Activated CD8-positive, alpha-beta memory T cell treated with anti-CD3 and anti-CD28 coated beads, Interleukin-2, amount 50 U/mL, for 1 hour (primary cell): ENCODE measurements at regions not wholly inside any gene's neighbourhood (a gene's known extent, or its start where the extent isn't known, plus 50 kb on each side); places are given as distances from the start of the nearest gene placed in this dataset.
"Not testable (repeated sequence)": the region's sequence is repeated elsewhere in the genome, so short reads cannot be mapped to it uniquely, and the experiment has no call there.

Experiments used
- DNase-seq: peaks from one replicate; pipeline ENCODE4 v3.0.0-alpha.2; 2020; ENCODE audit errors: extremely low read depth

DNA sequence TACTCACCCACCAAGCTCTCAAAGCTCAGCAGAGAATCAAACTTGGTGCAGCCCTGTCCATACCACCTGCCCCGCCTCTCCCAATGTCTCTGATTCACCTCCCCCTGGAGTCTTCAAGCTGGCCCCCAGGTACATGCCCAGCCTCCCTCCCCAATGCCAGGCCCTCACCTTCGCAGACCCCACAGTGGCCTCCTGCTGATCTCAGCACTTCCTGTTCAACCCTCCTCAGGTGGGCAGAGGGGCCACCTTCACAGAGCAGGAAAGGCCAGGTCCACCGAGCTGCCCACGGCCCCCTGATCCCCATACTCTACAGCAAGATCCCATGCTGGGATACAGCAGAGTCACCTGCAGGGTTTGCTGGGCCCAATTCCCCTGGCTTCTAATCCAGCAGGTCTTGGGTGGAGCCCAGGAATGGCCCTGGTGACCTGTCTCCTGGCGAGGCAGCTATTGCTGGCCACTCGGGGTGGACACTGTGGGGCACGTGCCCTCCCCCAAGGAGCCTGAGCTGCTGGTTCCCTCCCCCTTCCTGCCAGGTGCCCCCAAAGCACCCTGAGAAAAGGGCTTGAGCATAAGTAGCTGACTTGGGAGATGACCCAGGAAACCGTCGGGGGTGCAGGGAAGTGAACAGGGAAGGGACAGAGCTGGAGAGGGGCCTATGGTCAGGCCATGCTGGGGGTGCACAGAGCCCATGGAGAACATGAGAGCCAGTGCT lies 150.7 kb downstream of the BRD1 start:
- DNase-seq: no peak

DNA sequence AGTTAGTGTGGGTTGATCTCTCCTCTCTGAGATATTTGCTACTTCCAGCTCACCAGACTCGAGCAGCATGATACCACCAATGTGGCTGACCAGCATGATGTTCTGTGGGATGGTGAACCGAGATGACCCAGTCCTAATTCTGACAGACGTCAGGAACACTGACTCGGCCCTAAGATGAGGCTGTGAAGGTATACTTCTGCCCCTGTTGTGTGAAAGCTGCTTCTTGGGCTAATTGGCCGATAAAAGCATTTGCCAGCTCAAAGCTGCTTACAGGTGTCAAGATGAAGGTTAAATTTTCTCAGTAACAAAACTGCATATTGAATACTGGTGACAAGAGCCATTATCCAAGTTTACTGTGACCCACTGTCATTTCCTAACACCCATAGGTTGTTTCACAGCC lies 151.4 kb downstream of the BRD1 start:
- no peak for DNase-seq

DNA sequence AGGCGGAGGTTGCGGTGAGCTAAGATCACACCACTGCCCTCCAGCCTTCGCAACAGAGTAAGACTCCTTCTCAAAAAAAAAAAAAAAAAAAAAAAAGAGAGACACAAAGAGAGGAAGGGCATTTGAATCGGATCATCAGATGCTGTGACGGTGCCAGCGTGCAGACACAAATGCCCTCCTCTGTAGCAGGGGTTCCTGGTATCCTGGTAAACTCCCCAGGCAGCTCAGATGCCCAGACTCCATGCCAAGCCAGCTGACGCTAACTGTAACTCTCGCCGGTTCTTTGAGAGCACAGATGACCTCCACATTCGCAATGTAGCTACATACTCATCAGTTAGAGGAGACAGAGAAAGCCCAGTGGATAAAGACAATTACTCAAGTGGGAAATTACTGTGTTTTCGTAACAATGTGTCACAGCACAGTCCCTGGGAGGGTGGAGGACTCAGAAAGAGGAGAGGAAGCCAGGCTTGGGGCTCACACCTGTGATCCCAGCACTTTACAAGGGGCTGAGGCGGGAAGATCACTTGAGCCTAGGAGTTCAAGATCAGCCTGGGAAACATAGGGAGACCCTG lies 153.1 kb downstream of the BRD1 start:
- no peak for DNase-seq

DNA sequence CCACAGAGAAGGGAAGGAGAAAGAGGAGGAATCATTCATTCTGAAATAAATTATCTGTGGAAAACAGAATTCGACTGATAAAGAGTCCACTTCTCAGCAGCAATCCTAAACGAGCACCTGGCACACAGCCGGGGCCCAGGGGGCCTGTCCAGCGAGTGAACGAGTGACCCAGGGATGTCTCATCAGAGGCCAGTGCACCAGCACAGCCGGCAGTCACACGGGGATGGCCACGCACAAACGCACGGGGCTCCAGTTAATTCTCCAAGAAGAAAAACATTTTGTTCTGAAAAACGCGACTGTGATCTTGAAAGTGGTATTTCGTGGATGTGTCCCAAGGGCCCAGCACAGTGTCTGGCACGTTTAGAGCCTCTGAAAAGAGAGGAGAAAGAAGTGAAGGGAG lies 154.6 kb downstream of the BRD1 start:
- DNase-seq: no peak

DNA sequence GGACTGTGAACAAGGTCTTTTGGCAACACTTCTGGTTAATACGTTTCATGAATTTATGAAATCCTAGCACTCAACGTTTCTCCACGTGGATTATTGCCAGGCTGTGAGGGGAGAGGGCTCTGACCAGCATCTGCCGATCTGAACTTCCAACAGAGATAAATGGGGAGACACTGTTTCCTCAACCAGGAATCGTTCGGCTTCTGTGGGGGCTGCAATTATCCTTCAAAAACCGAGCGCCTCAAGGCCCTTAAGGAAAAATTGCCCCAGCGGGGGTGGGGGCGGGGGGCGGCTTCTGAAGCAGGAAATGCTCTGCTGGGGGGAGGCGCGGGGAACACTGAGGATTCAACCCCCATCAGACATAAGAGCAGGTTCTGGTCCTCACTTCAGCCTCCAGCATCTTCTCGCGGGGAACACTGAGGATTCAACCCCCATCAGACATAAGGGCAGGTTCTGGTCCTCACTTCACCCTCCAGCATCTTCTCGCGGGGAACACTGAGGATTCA lies 155.6 kb downstream of the BRD1 start:
- DNase-seq: no peak

DNA sequence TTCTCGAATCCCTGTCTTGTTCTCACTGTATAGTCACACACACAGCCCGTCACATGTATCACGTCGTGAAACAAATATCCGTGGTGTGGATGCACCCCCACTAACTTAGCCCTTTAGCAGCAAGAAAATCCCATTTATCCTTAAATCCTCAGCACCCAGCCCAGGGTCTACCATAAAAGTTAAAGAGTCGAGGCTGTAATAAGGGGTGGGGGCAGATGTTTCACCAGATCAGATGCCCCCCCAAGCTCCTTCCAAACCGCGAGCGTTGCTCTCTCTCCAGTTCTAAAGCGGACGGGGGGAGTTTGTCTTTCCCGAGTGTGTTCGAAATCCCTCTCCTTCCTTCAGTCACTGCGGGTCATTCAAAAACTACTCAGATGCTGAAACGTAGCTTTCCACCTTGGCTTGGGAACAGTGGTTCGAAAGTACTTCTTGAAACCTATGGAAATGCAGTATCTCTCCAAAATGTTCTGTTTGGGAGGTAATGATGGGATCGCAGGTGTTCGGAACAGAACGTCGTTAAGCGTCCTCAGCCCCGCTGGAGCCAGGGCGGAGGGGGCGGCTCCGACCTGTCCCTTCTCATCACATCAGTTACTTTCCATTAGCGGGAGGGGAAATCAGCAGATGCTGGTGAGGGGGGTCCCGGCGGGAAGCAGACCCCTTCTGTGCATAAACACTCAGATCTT lies 156.2 kb downstream of the BRD1 start:
- DNase-seq: no peak

DNA sequence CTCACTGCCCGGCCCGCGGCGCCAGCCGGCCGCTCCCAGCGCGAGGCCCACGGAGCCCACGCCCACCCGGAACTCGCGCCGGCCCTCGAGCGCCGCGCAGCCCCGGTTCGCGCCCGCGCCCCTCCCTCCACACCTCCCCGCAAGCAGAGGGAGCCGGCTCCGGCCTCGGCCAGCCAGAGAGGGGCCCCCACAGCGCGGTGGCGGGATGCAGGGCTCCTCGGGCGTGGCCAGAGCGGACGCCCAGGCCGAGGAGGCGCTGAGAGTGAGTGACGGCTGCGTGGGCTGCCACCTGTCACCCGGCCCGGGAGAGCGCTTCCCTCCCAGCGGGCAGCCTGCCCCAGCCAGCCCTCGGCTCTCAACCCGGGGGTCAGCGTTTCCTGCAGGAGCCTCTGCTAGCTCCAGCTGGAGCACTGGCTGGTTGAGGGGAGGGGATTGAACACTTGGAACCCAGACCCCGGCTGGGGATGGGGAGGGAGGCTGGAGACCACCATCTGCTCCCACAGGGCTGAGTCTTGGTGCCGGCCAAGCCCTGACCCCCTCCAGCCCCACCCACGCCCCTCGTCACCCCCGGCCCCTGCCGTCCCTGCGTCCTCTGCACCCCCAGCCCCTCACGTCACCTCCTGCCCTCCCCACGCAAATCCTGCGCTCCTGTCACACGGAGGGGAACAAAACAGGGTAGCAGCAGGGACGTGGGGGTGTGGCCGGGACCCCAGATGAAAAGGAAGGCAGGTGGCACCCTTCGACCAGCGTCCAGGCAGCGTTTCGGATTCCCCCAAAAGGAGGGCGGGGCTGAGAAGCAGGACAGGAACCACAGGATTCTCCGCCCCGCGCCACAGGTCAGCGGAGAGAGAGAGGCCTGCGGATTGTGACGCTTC lies 157.0 kb downstream of the BRD1 start:
- DNase-seq: no peak

DNA sequence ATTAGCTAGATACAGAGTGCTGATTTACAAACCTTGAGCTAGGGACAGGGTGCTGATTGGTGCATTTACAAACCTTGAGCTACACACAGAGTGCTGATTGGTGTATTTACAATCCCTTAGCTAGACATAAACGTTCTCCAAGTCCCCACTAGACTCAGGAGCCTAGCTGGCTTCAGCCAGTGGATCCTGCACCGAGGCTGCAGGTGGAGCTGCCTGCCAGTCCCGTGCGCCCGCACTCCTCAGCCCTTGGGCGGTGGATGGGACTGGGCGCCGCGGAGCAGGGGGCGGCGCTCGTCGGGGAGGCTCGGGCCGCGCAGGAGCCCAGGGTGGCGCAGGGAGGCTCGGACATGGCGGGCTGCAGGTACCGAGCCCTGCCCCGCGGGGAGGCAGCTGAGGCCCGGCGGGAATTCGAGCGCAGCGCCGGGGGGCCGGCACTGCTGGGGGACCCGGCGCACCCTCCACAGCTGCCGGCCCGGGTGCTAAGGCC lies 157.7 kb downstream of the BRD1 start:
- DNase-seq: not testable (repeated sequence)

DNA sequence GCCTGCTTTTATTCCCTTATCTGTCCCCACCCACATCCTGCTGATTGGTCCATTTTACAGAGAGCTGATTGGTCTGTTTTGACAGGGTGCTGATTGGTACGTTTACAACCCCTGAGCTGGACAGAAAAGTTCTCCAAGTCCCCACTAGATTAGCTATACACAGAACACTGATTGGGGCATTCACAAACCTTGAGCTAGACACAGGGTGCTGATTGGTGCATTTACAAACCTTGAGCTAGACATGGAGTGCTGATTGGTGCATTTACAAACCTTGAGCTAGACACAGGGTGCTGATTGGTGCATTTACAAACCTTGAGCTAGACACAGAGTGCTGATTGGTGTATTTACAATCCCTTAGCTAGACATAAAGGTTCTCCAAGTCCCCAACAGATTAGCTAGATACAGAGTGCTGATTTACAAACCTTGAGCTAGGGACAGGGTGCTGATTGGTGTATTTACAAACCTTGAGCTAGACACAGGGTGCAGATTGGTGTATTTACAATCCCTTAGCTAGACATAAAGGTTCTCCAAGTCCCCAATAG lies 158.2 kb downstream of the BRD1 start:
- not testable (repeated sequence) for DNase-seq

DNA sequence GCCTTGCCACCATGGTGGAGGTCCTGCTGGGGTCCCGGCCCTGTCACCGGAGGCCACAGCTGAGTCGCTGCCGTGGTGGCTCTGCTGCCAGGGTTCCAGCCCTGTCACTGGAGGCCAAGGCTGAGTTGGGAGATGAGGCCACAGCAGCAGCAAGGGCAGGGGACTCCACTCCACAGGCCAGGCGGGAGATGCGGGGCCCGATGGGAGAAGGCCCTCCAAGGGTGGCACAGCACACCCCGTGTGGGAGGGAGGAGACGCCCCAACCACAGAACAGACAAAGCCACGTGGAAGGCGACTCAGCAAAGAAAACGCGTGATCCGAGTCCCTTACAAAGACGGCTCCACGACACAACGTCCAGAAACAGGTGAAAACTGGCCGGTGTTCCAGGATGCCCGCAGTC lies 159.3 kb downstream of the BRD1 start:
- DNase-seq: no peak

DNA sequence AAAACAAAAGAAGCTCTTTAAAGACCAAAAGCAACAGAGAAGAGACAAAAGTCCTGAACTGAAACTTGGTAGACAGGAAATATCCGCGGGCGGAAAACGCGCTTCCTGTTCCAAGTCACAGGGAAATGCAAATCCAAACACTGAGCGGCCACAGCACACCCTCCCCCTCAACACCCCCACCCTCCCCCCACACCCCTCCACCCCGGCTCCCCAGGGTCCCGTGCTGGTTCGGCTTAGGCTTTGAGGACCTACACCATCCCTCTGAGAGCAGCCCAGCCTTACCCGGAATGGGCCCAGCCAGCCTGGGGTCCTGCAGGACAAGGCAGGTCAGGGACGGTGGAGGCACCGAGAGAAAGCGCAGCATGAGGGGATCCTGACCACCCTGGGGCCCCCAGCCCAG lies 160.4 kb downstream of the BRD1 start:
- DNase-seq: no peak

DNA sequence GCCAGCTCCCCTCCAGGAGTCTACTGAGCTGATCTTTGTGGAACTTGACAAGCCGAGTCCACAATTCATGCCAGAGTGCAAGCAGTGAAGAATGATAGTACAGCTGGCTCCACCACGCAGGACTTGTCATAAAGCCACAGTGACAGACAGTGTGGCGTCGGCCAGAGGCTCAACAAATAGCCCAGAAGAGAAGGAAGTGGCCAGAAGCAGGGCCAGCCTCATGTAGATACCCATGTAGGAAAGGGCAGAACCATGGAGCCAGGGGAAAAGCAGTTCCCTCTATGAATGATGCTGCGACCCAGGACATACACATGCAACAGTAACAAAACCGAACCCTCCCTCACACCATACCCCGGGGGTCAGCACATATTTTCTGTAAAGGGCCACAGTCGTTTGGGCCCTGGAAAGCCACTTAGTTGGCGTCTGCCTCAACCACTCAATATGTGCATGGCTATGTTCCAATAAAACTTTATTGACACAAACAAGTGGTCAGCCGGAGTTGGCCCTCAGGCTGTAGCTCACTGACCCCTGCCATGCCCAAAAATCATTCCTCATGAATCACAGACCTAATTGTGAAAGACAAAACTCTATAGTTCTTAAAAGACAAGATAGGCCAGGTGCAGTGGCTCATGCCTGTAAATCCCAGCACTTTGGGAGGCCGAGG lies 161.4 kb downstream of the BRD1 start:
- no peak for DNase-seq

DNA sequence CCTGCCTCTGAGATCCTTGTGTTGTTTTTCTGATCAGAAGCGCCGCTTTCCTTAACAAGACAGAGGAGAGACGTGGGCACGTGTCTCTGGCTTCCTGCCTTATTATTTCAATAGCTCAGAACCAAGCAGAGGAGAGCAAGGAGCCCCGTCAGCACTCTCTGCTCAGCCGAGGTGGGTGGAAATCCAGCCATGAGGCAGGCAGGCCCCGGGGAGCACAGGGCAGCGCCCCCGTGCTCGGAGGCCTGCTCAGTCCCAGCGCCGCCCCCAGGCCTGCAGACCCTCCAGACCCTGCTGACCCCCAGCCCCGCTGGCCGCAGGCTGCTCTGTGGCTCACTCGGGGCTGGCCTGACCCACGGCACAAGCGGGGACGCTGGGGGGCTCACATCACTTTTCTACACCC lies 162.8 kb downstream of the BRD1 start:
- DNase-seq: no peak

DNA sequence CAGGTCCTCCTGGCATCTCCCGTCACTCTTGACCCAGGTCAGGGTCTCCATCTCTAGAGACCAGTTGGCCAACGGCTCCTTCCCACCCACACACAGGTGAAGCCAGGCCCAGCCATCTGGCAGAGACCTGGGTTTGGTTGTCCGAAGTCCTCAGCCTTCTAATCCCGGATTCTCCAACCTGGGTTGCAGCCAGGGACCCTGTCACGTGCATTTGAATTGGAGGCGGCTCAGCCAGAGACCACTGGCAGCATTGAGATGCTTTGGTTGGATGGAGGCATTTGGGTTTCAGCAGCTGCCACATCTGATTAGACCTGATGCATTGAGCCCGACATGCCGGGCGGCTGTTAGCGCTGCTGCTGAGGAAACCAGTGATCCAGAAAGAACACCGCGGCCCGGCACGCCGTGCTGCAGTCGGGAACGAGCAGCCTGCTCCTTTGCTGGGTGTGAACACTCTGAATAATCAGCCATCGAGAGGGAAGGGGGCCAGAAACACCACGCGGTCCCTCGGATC lies 163.2 kb downstream of the BRD1 start:
- no peak for DNase-seq

DNA sequence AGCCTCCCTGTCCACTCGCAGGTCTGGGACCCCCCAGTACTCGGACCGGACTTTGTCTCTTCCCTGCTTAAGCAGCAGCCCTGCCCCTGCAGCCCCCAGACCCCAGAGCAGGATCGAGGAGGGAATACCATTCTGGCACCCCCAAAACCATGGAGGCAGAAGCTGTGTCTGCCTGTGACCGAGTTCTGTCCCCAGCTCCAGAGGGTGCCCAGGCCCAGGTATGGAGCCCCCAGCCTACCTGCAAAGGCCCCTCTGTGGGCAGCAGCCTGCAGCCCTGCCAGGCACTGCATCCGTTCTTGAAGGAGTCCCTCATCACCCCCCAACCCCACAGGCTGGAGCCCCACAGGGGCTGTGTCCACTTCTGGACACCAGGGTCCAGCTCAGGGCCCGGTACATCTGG lies 163.8 kb downstream of the BRD1 start:
- DNase-seq: no peak

DNA sequence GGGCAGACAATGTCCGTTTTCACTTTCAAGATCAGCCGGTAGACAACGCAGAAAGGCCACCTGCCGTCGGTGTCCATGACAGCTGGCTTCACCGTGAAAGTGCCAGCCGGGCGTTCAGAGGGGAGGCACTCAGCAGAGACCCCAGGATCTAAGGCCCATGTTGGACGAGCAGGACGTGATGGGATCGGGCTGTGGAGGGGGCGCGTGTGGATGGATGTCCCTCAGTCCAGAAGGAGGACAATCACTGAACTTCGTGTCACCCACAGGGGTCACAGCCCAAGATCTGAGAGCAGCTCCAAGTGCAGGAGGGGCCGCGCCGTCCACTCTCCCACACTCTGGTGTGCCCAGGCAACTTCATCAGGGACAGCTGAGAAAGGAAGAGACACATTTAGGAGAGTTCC lies 164.4 kb downstream of the BRD1 start:
- DNase-seq: no peak

DNA sequence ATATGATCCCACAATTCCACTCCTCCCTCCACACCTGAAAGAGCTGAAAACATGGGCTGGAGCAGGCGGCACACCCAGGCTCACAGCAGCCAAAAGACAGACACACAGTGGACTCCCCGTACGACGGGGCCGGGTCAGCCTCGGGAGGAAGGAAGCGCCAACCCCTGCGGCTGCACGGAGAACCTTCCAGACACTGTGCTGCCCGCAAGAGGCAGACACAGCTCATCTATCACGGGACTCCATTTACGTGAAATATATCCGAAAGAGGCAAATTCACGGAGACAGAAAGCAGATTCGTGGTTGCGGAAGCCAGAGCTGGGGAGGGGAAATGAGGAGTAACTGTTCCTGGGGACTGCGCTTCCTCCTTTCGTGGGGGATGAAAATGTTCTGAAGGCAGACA lies 165.0 kb downstream of the BRD1 start:
- no peak for DNase-seq

DNA sequence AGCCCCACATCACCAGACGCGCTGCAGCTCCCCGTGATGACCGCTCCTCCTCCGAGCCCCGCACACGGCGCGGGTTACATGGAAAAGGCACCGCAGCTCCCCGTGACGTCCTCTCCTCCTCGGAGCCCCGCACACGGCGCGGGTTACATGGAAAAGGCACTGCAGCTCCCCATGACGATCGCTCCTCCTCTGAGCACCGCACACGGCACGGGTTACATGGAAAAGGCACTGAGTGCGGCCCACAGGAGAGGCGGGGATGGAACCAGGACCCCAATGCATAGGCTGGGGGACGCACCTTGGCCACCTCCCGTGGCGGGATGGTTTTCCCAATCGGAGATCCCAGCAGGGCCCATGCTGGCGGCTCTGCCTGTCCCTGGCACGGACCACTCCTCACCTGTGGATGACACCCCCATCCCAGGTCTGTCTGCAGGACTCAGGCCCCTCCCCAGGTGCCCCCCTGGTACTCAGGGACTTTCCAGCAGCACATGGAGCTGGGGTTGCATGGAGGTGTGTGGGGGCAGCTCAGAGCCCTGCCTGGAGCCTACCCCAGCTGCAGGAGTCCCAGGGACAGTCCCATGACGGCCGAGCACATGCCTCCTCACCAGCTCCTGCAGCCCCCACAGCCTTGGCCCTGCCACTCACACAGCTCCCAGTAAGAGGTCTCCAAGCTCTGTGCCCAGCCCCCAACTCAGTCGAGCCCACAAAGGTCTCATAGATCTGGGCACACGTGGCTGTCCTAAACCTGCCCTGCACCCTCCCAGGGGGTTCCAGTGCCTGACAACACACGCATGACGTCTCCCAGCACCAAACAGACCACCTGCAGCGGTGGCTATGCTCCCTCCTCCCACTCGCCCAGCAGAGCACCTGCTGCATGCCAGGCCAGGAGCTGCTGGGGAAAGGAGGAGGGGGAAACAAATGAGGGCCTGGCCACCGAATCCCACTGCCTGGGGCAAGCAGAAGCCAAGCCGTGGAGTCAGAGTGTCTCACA lies 166.6 kb downstream of the BRD1 start:
- no peak for DNase-seq

DNA sequence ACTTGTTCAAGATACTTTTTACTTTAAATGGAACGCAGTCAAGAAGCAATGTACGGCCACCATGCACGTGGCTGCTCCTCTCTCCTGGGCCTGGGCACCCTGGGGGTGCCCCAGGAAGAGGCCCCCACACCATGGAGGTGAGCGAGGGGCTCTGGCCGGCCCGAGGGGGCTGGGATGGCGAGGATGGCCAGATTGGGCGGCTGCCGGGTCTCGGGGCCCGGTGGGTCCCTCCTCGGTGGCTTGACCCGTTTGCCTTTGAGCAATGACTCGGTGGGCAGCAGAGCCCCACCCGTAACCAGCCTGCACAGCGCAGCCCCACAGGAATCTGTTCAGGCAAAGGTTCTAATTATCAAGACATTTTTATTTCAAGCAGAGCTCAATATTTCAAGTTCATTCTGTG lies 167.4 kb downstream of the BRD1 start:
- no peak for DNase-seq

DNA sequence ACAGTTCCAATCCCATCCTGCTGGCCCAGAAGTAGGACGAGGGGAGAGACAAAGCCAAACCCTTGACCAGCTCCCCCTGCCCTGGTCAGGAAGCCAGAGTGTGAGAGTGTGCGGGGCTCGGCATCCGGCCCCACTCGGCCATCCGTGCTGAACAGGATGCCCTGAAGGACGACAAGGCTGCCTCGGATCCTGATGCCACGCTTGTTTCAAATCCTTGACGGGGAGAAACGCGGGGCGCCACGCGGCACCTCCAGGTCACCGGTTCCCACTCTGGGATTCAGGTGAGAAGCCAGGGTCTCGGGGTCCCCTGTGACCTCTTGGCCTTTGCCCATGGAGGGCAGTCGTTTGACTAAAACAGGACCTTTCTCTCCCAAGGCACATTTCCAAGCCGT lies 167.8 kb downstream of the BRD1 start:
- no peak for DNase-seq
